ENCODE measurements at regions not wholly inside any gene's neighbourhood (a gene's known extent, or its start where the extent isn't known, plus 50 kb on each side); places are given as distances from the start of the nearest gene placed in this dataset.
"Not testable (repeated sequence)": the region's sequence is repeated elsewhere in the genome, so short reads cannot be mapped to it uniquely, and the experiment has no call there.

DNA sequence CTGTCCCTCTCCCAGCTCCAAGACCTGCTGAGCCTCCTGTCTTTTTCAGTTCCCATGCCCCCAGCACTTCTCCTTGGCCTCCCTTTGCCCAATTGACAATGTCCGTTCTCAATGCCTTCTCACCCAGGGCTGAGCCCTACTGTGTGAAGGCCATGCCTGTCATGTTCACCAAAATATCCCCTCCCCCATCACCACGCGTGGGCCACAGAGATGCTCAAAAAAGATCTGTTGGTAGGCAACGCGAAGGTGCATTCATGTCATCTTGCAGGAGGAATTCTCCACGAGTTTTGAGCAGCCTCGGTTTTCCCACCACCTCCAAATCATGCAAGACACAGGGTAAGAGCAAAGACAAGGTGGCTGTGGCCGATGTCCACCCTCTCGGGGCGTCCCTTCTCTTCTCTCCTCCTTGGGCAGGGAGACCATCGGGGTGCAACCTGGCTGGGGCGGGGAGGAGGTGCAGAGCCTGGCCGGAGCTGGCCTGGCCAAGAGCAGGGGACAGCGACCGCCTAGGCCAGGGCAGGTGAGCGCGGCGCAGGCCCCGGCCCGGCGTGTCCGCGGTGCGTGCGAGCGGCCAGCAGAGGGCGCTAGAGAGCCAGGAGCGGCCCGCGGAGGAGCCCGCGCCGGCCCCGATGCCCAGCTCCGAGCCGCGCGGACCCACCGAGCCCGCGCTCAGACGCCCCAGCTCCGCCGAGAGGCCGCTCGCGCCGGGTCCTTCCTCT, 56.3 kb upstream of the KRTAP5-11 start:
- intact Hi-C loops (cut with micrococcal nuclease); H3K4me1 ChIP-seq (ENCODE audit: control insufficient read depth, extremely low read depth, insufficient read depth, low read length); H4K20me1 ChIP-seq (replicated peaks; ENCODE audit: control insufficient read depth, extremely low read depth, insufficient read depth, low read length); H3K9me3 ChIP-seq (replicated peaks; ENCODE audit: control insufficient read depth, insufficient read depth, low read length); H3K27ac ChIP-seq (ENCODE audit: insufficient read depth, low read depth, low read length); dilution Hi-C loops (cut with MboI; ENCODE audit: extremely low pct_ligation_motif_present, low sequenced_read_pairs); H3K27me3 ChIP-seq (ENCODE audit: control insufficient read depth in 2 of 2, insufficient read depth in 2 of 2, low read length in 2 of 2); FAIRE-seq; H3K79me2 ChIP-seq (ENCODE audit: control insufficient read depth, insufficient read depth, low read length); BruUV-seq (replicated peaks); H3K4me3 ChIP-seq (replicated peaks in 1 of 3; ENCODE audit: insufficient read depth in 1 of 3, low read depth in 1 of 3, low read length in 3 of 3); H3K9me1 ChIP-seq (replicated peaks; ENCODE audit: control insufficient read depth, extremely low read depth, insufficient read depth, low read length); H3K36me3 ChIP-seq (ENCODE audit: control insufficient read depth in 2 of 2, extremely low read depth in 1 of 2, insufficient read depth in 2 of 2, low read length in 2 of 2); H3K9ac ChIP-seq (replicated peaks; ENCODE audit: extremely low read depth, insufficient read depth, low read length); POLR2A ChIA-PET: not testable (repeated sequence)
- peak; percentile 37 for DNase-seq (ENCODE audit: low read depth, low spot score)
- TF ChIP-seq, protein P1, sequence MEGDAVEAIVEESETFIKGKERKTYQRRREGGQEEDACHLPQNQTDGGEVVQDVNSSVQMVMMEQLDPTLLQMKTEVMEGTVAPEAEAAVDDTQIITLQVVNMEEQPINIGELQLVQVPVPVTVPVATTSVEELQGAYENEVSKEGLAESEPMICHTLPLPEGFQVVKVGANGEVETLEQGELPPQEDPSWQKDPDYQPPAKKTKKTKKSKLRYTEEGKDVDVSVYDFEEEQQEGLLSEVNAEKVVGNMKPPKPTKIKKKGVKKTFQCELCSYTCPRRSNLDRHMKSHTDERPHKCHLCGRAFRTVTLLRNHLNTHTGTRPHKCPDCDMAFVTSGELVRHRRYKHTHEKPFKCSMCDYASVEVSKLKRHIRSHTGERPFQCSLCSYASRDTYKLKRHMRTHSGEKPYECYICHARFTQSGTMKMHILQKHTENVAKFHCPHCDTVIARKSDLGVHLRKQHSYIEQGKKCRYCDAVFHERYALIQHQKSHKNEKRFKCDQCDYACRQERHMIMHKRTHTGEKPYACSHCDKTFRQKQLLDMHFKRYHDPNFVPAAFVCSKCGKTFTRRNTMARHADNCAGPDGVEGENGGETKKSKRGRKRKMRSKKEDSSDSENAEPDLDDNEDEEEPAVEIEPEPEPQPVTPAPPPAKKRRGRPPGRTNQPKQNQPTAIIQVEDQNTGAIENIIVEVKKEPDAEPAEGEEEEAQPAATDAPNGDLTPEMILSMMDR (IDR thresholded peaks at IDR 0.05; ENCODE audit: extremely low read depth in 1 of 2, insufficient read depth in 1 of 2, low read depth in 1 of 2, low read length in 2 of 2) = peak; percentile 41 to 66
- CTCF ChIA-PET = interaction anchor here (0.6 to 0.7 kb wide), 3 partner anchors 9 to 809 kb away, joined by 3 read pairs; no protein-coding TSS in a partner anchor
- peak overlapping the region; percentile 42 for H3K4me2 ChIP-seq (ENCODE audit: insufficient read depth, low read length)
- peak overlapping the region; percentile 66 for H2AFZ ChIP-seq (ENCODE audit: low read depth, low read length)

DNA sequence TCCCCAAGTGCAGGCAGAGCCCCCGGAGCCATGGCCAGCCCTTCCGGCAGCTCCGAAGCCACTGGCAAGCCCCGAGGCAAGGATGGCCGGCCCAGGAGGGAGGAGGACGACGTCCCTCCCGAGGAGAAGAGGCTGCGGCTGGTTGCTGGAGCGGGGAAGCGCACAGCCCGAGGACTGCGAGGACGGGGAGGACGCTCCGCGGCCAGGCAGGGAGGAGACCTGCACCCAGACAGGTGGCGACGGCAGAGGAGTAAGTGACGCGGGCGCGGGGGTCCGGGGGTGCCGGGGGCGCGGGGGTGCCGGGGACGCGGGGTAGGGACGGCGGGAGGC, 56.8 kb upstream of the KRTAP5-11 start:
- FAIRE-seq; H3K9me3 ChIP-seq (replicated peaks; ENCODE audit: control insufficient read depth, insufficient read depth, low read length); intact Hi-C loops (cut with micrococcal nuclease); H3K27ac ChIP-seq (ENCODE audit: insufficient read depth, low read depth, low read length); POLR2A ChIA-PET; H3K9ac ChIP-seq (replicated peaks; ENCODE audit: extremely low read depth, insufficient read depth, low read length); H3K27me3 ChIP-seq (ENCODE audit: control insufficient read depth in 2 of 2, insufficient read depth in 2 of 2, low read length in 2 of 2); H3K9me1 ChIP-seq (replicated peaks; ENCODE audit: control insufficient read depth, extremely low read depth, insufficient read depth, low read length); BruUV-seq (replicated peaks); H3K36me3 ChIP-seq (ENCODE audit: control insufficient read depth in 2 of 2, extremely low read depth in 1 of 2, insufficient read depth in 2 of 2, low read length in 2 of 2); dilution Hi-C loops (cut with MboI; ENCODE audit: extremely low pct_ligation_motif_present, low sequenced_read_pairs); H3K79me2 ChIP-seq (ENCODE audit: control insufficient read depth, insufficient read depth, low read length); H3K4me1 ChIP-seq (ENCODE audit: control insufficient read depth, extremely low read depth, insufficient read depth, low read length); H3K4me3 ChIP-seq (replicated peaks in 1 of 3; ENCODE audit: insufficient read depth in 1 of 3, low read depth in 1 of 3, low read length in 3 of 3); H4K20me1 ChIP-seq (replicated peaks; ENCODE audit: control insufficient read depth, extremely low read depth, insufficient read depth, low read length): not testable (repeated sequence)
- DNase-seq (ENCODE audit: low read depth, low spot score) = peak; percentile 17
- Histone ChIP-seq H3K4me2 (ENCODE audit: insufficient read depth, low read length) (peak overlapping the region; percentile 42), H2AFZ (ENCODE audit: low read depth, low read length) (peak overlapping the region; percentile 66)
- CTCF ChIA-PET = interaction anchor here (0.6 to 0.7 kb wide), 3 partner anchors 9 to 809 kb away, joined by 3 read pairs; no protein-coding TSS in a partner anchor

DNA sequence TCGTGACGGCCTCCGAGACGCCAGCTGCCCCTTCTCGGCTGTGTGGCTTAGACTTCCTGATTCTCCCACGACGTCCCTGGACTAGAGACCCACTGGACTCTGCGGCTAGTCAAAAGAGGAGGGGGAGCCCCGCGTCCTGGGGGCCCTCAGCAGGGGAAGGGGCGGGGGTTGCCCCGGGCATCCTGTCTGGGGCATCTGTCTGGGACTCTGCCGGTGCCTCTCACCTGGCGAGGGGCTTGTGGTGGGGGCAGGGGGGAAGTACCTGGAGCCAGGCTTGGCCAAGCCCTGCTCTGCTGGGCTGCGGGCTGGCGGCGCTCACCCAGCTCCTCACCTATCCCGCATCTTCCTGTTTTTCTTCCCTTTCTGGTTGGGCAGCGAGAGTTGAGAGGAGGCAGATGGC, 57.2 kb upstream of the KRTAP5-11 start:
- H3K36me3 ChIP-seq (ENCODE audit: control insufficient read depth in 2 of 2, extremely low read depth in 1 of 2, insufficient read depth in 2 of 2, low read length in 2 of 2) = not testable (repeated sequence)

More for the DNA sequence above, 57.2 kb upstream of the KRTAP5-11 start:
- H3K9me3 ChIP-seq (replicated peaks; ENCODE audit: control insufficient read depth, insufficient read depth, low read length); H3K27me3 ChIP-seq (ENCODE audit: control insufficient read depth in 2 of 2, insufficient read depth in 2 of 2, low read length in 2 of 2); H3K4me2 ChIP-seq (ENCODE audit: insufficient read depth, low read length); H3K4me3 ChIP-seq (replicated peaks in 1 of 3; ENCODE audit: insufficient read depth in 1 of 3, low read depth in 1 of 3, low read length in 3 of 3); FAIRE-seq; intact Hi-C loops (cut with micrococcal nuclease); DNase-seq (ENCODE audit: low read depth, low spot score); dilution Hi-C loops (cut with MboI; ENCODE audit: extremely low pct_ligation_motif_present, low sequenced_read_pairs); H3K79me2 ChIP-seq (ENCODE audit: control insufficient read depth, insufficient read depth, low read length); H4K20me1 ChIP-seq (replicated peaks; ENCODE audit: control insufficient read depth, extremely low read depth, insufficient read depth, low read length); H3K27ac ChIP-seq (ENCODE audit: insufficient read depth, low read depth, low read length); H2AFZ ChIP-seq (ENCODE audit: low read depth, low read length); H3K9me1 ChIP-seq (replicated peaks; ENCODE audit: control insufficient read depth, extremely low read depth, insufficient read depth, low read length); H3K9ac ChIP-seq (replicated peaks; ENCODE audit: extremely low read depth, insufficient read depth, low read length); H3K4me1 ChIP-seq (ENCODE audit: control insufficient read depth, extremely low read depth, insufficient read depth, low read length); BruUV-seq (replicated peaks); POLR2A ChIA-PET: not testable (repeated sequence)
- CTCF ChIA-PET = interaction anchor here (0.6 to 0.7 kb wide), 3 partner anchors 8 to 809 kb away, joined by 3 read pairs; no protein-coding TSS in a partner anchor

Measured in endothelial cell of umbilical vein (primary cell).